Hepatocyte (in vitro differentiated cells): ENCODE measurements at regions not wholly inside any gene's neighbourhood (a gene's known extent, or its start where the extent isn't known, plus 50 kb on each side); places are given as distances from the start of the nearest gene placed in this dataset.

ENCODE experiments used
- DNase-seq: peaks from one replicate; pipeline ENCODE4 v3.0.0-alpha.2; 2016; ENCODE audit warnings: low spot score
- H2AFZ ChIP-seq: fragments of 200-600 bp; sonication (generic); 2 replicates; pipeline ENCODE4 v1.6.0; 2016; ENCODE audit warnings: antibody characterized with exemption, mild to moderate bottlenecking
- H3K27ac ChIP-seq: fragments of 200-600 bp; sonication (generic); 2 replicates; pipeline ENCODE4 v1.5.1; 2016; ENCODE audit warnings: mild to moderate bottlenecking
- H3K27me3 ChIP-seq: fragments of 200-600 bp; sonication (generic); 2 replicates; pipeline ENCODE4 v1.6.1; 2016
- H3K36me3 ChIP-seq: fragments of 200-600 bp; sonication (generic); replicated peaks from 2 replicates; pipeline ENCODE4 v1.5.1; 2016; ENCODE audit warnings: low read depth; ENCODE audit not compliant: insufficient read depth
- H3K4me1 ChIP-seq: fragments of 200-600 bp; sonication (generic); 2 replicates; pipeline ENCODE4 v1.5.1; 2016; ENCODE audit warnings: mild to moderate bottlenecking, moderate library complexity; ENCODE audit not compliant: insufficient read depth
- H3K4me2 ChIP-seq: fragments of 200-600 bp; sonication (generic); 2 replicates; pipeline ENCODE4 v1.6.0; 2016
- H3K4me3 ChIP-seq: fragments of 200-600 bp; sonication (generic); 2 replicates; pipeline ENCODE4 v1.5.1; 2016; ENCODE audit warnings: mild to moderate bottlenecking
- H3K79me2 ChIP-seq: fragments of 200-600 bp; sonication (generic); 2 replicates; pipeline ENCODE4 v1.6.0; 2017; ENCODE audit warnings: mild to moderate bottlenecking
- H3K9me2 ChIP-seq: fragments of 200-600 bp; sonication (generic); replicated peaks from 2 replicates; pipeline ENCODE4 v1.6.0; 2017; ENCODE audit warnings: mild to moderate bottlenecking; ENCODE audit not compliant: insufficient read depth
- H3K9me3 ChIP-seq: fragments of 200-600 bp; sonication (generic); 2 replicates; pipeline ENCODE4 v1.5.1; 2016; ENCODE audit warnings: low read depth, mild to moderate bottlenecking
- H4K20me1 ChIP-seq: fragments of 200-600 bp; sonication (generic); 2 replicates; pipeline ENCODE4 v1.6.0; 2016; ENCODE audit warnings: mild to moderate bottlenecking; ENCODE audit not compliant: insufficient read depth, poor library complexity, severe bottlenecking
- EZH2 ChIP-seq: fragments of 200-600 bp; sonication (generic); IDR thresholded peaks from 2 replicates; pipeline ENCODE4 v1.6.1; 2016; ENCODE audit warnings: antibody characterized with exemption, mild to moderate bottlenecking, borderline replicate concordance
- EZH2phosphoT487 ChIP-seq: fragments of 200-600 bp; sonication (generic); IDR thresholded peaks from one replicate; pipeline ENCODE4 v1.6.1; 2018; ENCODE audit warnings: antibody characterized with exemption, mild to moderate bottlenecking, low read depth, moderate library complexity; ENCODE audit not compliant: unreplicated experiment, severe bottlenecking
- WGBS: methylation state at CpG from one replicate; pipeline ENCODE4 v1.1.6; 2016; ENCODE audit warnings: low lambda C conversion rate; ENCODE audit errors: missing lambda C conversion rate; 5-methylcytosine and 5-hydroxymethylcytosine counted together
- TF ChIP-seq, protein P1 (sequence below): fragments of 200-600 bp; sonication (generic); IDR thresholded peaks from 2 replicates; pipeline ENCODE4 v1.5.1; 2016; ENCODE audit warnings: antibody characterized with exemption, mild to moderate bottlenecking; ENCODE audit not compliant: poor library complexity

DNA sequence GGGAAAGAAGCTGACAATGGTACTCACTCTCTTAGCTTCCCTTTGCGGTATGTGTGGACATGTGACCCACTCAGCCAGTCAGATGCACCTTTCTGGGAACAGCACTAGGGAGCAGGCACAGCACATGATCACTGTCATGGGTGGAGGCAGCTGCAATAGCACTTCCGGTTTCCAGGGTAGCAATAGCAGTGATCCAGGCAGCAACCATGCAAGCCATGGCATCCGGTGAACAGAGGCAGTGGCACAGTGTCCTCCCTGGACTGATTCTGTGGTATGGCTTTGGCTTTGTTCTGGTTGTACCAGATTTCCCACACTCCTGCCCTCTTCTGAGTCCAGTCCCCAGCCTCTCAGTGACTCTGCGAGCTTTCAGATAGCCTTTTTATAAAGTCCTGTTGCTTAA, 86.8 kb upstream of the NAMPT start:
- no peaks in the 10 kb centered on the region for H3K79me2 ChIP-seq
- no peak for TF ChIP-seq EZH2phosphoT487
- TF ChIP-seq EZH2: no peak
- TF ChIP-seq, protein P1, sequence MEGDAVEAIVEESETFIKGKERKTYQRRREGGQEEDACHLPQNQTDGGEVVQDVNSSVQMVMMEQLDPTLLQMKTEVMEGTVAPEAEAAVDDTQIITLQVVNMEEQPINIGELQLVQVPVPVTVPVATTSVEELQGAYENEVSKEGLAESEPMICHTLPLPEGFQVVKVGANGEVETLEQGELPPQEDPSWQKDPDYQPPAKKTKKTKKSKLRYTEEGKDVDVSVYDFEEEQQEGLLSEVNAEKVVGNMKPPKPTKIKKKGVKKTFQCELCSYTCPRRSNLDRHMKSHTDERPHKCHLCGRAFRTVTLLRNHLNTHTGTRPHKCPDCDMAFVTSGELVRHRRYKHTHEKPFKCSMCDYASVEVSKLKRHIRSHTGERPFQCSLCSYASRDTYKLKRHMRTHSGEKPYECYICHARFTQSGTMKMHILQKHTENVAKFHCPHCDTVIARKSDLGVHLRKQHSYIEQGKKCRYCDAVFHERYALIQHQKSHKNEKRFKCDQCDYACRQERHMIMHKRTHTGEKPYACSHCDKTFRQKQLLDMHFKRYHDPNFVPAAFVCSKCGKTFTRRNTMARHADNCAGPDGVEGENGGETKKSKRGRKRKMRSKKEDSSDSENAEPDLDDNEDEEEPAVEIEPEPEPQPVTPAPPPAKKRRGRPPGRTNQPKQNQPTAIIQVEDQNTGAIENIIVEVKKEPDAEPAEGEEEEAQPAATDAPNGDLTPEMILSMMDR: no peak
- H3K4me3 ChIP-seq: no peak overlapping the region
- no peaks in the 10 kb centered on the region for H3K36me3 ChIP-seq
- 91% methylated on average over 4 of the region's 4 CpGs for WGBS
- no peaks in the 10 kb centered on the region for H3K9me2 ChIP-seq
- no peaks in the 10 kb centered on the region for H3K27me3 ChIP-seq
- DNase-seq: no peak
- H3K4me2 ChIP-seq: no peak overlapping the region
- no peaks in the 10 kb centered on the region for H3K9me3 ChIP-seq
- H3K27ac ChIP-seq: no peak overlapping the region
- H2AFZ ChIP-seq: no peak overlapping the region
- no peaks in the 10 kb centered on the region for H3K4me1 ChIP-seq
- H4K20me1 ChIP-seq: no peaks in the 10 kb centered on the region

DNA sequence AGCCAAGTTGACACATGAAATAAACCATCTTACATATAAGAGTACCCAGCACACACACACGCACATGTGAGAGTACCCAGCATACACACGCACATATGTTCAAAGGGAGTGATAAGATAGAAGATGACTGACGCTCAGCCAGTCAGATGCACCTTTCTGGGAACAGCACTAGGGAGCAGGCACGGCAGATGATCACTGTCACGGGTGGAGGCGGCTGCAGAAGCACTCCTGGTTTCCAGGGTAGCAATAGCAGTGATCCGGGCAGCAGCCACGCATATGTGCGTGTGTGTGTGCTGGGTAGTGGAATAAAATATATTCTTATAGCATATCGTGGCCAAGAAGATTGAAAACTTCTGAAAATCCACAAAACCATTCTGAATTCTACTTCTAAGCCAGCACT, 85.8 kb upstream of the NAMPT start:
- Histone ChIP-seq H3K9me3 (no peaks in the 10 kb centered on the region), H3K36me3 (no peaks in the 10 kb centered on the region), H3K9me2 (no peaks in the 10 kb centered on the region), H3K4me2 (no peak overlapping the region), H3K4me3 (no peak overlapping the region), H3K27ac (no peak overlapping the region), H3K27me3 (no peaks in the 10 kb centered on the region), H4K20me1 (no peaks in the 10 kb centered on the region), H2AFZ (no peak overlapping the region), H3K4me1 (peaks cover 4% of the 10 kb centered on the region), H3K79me2 (no peaks in the 10 kb centered on the region)
- no peak for DNase-seq
- 90% methylated on average over 10 of the region's 10 CpGs for WGBS
- TF ChIP-seq EZH2phosphoT487 (no peak), EZH2 (no peak)
- TF ChIP-seq, protein P1: no peak

DNA sequence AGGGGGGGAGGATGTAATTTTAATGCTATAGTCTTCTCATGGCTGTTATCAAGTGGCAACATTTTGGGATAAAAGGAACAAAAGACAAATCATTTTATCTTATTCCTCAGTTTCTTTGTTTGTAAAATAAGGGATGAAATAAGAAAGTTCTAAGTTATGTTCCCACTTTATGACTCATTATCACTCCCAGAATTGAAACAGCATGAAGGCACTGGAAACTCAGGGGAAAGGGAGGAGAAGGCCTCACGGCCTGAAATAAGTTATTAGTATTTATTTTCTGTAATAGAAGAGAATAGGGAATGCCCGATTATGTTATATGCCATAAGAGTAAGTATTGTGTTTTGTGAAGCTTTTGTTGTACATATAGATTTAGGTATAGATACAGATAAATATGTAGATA, 85.0 kb upstream of the NAMPT start:
- no peak for DNase-seq
- no peak overlapping the region for H3K4me3 ChIP-seq
- no peaks in the 10 kb centered on the region for H3K27me3 ChIP-seq
- WGBS: 94% methylated on average over 2 of the region's 2 CpGs
- H3K36me3 ChIP-seq: no peaks in the 10 kb centered on the region
- no peak overlapping the region for H2AFZ ChIP-seq
- H3K27ac ChIP-seq: no peak overlapping the region
- H3K79me2 ChIP-seq: no peaks in the 10 kb centered on the region
- TF ChIP-seq EZH2phosphoT487 (no peak), EZH2 (no peak)
- TF ChIP-seq, protein P1: no peak
- peaks cover 6% of the 10 kb centered on the region for H3K4me1 ChIP-seq
- no peaks in the 10 kb centered on the region for H3K9me3 ChIP-seq
- H3K4me2 ChIP-seq: no peak overlapping the region
- no peaks in the 10 kb centered on the region for H4K20me1 ChIP-seq
- no peaks in the 10 kb centered on the region for H3K9me2 ChIP-seq

DNA sequence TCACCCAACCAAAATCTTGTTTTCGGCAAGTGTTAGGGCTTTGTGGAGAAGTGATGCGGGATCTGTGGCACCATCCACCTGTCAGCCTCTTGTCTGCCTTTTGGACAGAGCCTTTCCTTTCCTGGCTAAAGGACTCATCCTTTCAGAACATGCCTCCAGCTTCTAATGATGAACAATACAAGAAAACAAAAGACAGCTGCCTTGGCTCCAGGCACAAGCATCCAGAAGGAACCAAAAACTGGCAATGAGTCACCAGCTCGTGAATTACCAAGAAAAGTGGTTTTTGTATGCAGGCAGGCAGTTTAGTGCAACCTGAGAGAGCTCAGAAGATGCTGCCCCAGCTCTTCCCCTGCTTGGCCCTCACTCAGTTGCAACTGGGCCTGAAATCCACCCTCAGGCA, 84.6 kb upstream of the NAMPT start:
- Histone ChIP-seq H3K9me3 (no peaks in the 10 kb centered on the region), H4K20me1 (no peaks in the 10 kb centered on the region), H3K4me3 (no peak overlapping the region), H3K36me3 (no peaks in the 10 kb centered on the region), H3K9me2 (no peaks in the 10 kb centered on the region), H3K4me1 (peaks cover 6% of the 10 kb centered on the region), H2AFZ (no peak overlapping the region), H3K27ac (no peak overlapping the region), H3K4me2 (no peak overlapping the region), H3K27me3 (no peaks in the 10 kb centered on the region), H3K79me2 (no peaks in the 10 kb centered on the region)
- TF ChIP-seq EZH2phosphoT487: no peak
- no peak for TF ChIP-seq EZH2
- TF ChIP-seq, protein P1: no peak
- DNase-seq: no peak
- 83% methylated on average over 3 of the region's 3 CpGs for WGBS
